GM20000 (cell line): ENCODE measurements at regions not wholly inside any gene's neighbourhood (a gene's known extent, or its start where the extent isn't known, plus 50 kb on each side); places are given as distances from the start of the nearest gene placed in this dataset.

Experiments used
- DNase-seq: peaks from one replicate; pipeline ENCODE4 v3.0.0; 2012; ENCODE audit warnings: low spot score
- CTCF ChIP-seq: IDR thresholded peaks from 2 replicates; pipeline ENCODE4 v1.5.1; 2012; ENCODE audit warnings: mild to moderate bottlenecking, control low read depth; ENCODE audit errors: extremely low read depth, missing control alignments

DNA sequence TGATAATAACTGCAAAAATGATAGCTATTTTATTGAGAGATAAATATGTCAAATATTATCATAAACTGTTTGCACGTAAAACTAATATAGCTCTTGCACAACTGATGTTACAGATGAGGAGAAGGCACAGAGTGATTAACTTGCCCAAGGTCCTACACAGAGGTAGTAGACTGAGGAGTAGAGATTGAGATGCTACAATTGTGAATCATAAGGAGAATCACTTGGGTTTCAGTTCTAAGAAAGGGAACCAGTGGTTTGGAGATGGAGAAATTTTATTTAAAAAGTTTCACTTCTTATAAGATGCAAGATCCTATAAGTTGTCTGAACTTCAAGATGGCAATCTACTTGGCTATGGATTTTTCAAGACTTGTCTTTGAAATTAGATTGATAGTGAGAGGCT lies 224.8 kb upstream of the RAG2 start:
- no peak for TF ChIP-seq CTCF

GRCh38 chr11:36818410-36818809 lies 220.4 kb upstream of the RAG2 start:
- peak; percentile 6 for DNase-seq
- peak; percentile 30 for TF ChIP-seq CTCF

More for the DNA sequence above, 224.8 kb upstream of the RAG2 start:
- no peak for DNase-seq

DNA sequence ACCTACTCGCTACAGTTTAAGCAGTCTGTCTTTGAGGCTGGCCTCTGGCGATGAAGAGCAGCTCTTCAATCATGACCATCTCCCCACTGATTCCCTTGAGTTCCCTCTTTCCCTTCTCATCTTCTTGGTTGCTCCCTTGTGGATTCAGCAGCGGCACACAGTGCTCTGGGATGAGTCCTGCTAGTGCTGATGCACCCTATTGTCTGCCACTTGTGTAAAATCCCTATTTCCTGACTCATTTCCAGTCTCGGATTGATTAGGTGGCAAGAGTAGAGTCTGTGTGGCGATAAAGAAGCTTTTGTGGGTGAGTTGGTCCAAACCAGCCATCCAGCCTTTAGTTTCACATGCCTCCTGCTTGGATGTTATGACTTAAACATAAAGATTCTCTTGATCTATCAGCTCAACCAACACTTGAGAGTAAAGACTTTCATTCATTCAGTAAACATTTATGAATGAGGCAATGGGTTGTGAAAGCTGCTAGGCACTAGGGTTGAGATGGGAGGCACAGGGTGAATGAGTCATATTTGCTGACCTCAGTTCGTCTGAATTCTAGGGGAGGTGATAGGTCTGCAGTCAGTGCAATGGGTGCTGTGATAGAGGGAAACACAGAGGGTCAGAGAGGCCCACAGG lies 219.4 kb upstream of the RAG2 start:
- no peak for DNase-seq

GRCh38 chr11:36809303-36809702 lies 211.3 kb upstream of the RAG2 start:
- no peak for TF ChIP-seq CTCF

More for the DNA sequence above, 219.4 kb upstream of the RAG2 start:
- no peak for TF ChIP-seq CTCF

GRCh38 chr11:36807871-36808270 lies 209.8 kb upstream of the RAG2 start:
- no peak for DNase-seq
- TF ChIP-seq CTCF, result no peak

More at GRCh38 chr11:36809303-36809702, 211.3 kb upstream of the RAG2 start:
- DNase-seq, result no peak

DNA sequence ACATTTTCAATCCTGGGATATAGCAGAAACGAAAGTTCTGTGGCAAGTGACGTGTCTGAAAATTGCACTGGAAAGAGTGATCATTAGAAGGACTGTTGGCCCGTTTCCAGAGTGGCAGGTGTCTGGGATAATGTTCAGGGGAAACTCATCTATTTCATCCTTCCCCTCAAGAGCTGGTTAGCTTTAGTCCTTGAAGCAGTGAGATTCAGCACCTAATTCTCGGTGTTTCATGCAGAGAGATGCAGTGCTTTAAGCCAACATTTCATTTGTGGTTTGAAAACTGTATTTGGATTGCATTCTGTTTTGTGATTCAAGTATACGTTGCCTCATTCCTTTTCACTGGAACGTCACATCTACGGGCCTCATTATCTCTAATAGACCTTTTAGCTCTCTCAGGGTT lies 205.0 kb upstream of the RAG2 start:
- TF ChIP-seq CTCF, result no peak
- DNase-seq, result no peak

DNA sequence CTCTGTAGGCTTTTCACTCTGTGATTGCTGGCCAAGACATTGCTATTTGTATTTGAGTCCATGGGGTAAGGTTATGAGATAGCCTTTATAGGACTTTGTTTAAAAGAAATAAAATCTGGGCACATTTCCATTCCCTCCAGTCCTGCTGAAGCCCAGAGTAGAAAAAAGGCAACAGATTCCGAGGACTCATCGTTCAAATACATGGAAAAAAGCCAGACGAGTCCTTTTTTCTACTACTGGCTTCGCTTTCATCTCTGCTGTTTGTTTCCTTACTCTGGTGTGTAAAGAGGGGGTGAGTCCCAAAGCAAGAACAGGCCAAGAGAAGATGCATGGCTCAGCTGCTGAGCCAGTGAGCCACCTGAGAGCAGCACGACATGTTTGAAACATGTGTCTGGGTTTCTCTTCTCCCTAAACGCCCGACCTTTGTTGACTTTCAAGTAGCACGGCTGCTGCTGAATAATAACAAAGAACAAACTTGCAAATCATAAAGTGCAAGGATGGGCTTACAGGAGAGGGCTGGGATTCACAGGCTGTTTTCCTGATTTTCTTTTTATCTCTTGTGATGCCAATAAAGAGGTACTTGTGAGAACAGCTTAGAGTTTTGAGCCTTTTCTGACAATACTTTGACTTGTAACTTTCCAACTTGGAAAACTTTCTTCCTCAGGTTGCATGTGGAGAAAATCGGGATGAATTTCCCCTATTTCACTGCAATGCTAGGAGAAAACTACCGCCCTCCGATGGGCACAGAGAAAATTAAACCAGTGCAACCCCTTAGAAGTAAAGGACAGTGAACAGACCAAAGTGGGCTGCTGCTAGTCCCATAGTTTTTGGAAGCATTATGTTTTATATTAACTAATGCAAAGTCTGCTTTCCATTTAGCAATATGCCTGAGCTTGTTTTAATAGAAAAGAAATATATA lies 195.2 kb upstream of the RAG2 start:
- TF ChIP-seq CTCF, result no peak
- no peak for DNase-seq
